ENCODE measurements at regions not wholly inside any gene's neighbourhood (a gene's known extent, or its start where the extent isn't known, plus 50 kb on each side); places are given as distances from the start of the nearest gene placed in this dataset.

GRCh38 chr2:217749008-217749407 lies 253.8 kb downstream of the TNS1 start:
- Mint-ChIP-seq H3K27ac (no peak overlapping the region), H3K4me1 (peaks cover 3% of the 10 kb centered on the region; the same call in 2 of the 3 replicates), H3K27me3 (ENCODE audit: insufficient read depth, low read depth, poor library complexity) (peaks cover 5% of the 10 kb centered on the region), H3K36me3 (ENCODE audit: low read depth) (no peaks in the 10 kb centered on the region), H3K9me3 (no peaks in the 10 kb centered on the region; the same call in 2 of the 3 replicates), H3K4me3 (no peak overlapping the region)
- Histone ChIP-seq H3K27ac (ENCODE audit: low read depth) (no peak overlapping the region), H3K9me2 (ENCODE audit: insufficient read depth) (no peaks in the 10 kb centered on the region), H3K4me3 (no peak overlapping the region), H3K4me2 (no peak overlapping the region), H3F3A (replicated peaks; ENCODE audit: low read depth) (no peaks in the 10 kb centered on the region), H3K27me3 (ENCODE audit: insufficient read depth) (no peaks in the 10 kb centered on the region), H3K79me2 (replicated peaks; ENCODE audit: insufficient read depth) (no peaks in the 10 kb centered on the region), H4K20me1 (replicated peaks; ENCODE audit: insufficient read depth) (no peaks in the 10 kb centered on the region), H2AFZ (no peak overlapping the region), H3K4me1 (ENCODE audit: insufficient read depth) (no peaks in the 10 kb centered on the region), H3K36me3 (ENCODE audit: insufficient read depth) (no peaks in the 10 kb centered on the region)
- TF ChIP-seq NANOG (IDR thresholded peaks at IDR 0.05; ENCODE audit: borderline replicate concordance) (no peak), ZNF462 (CRISPR knock-in tag; IDR thresholded peaks at IDR 0.05) (no peak), EZH2 (IDR thresholded peaks at IDR 0.05; ENCODE audit: low read depth, unreplicated experiment) (no peak), POLR2AphosphoS5 (IDR thresholded peaks at IDR 0.05; ENCODE audit: low read depth) (no peak), CREB1 (CRISPR knock-in tag; IDR thresholded peaks at IDR 0.05; ENCODE audit: low read depth) (no peak), ZNF114 (CRISPR knock-in tag; IDR thresholded peaks at IDR 0.05) (no peak), JUNB (IDR thresholded peaks at IDR 0.05; ENCODE audit: unreplicated experiment) (no peak), STAT1 (IDR thresholded peaks at IDR 0.05; ENCODE audit: unreplicated experiment) (no peak), EZH2phosphoT487 (IDR thresholded peaks at IDR 0.05; ENCODE audit: unreplicated experiment) (no peak), ZNF331 (CRISPR knock-in tag; IDR thresholded peaks at IDR 0.05; ENCODE audit: low read depth) (no peak)
- TF ChIP-seq, protein P1, sequence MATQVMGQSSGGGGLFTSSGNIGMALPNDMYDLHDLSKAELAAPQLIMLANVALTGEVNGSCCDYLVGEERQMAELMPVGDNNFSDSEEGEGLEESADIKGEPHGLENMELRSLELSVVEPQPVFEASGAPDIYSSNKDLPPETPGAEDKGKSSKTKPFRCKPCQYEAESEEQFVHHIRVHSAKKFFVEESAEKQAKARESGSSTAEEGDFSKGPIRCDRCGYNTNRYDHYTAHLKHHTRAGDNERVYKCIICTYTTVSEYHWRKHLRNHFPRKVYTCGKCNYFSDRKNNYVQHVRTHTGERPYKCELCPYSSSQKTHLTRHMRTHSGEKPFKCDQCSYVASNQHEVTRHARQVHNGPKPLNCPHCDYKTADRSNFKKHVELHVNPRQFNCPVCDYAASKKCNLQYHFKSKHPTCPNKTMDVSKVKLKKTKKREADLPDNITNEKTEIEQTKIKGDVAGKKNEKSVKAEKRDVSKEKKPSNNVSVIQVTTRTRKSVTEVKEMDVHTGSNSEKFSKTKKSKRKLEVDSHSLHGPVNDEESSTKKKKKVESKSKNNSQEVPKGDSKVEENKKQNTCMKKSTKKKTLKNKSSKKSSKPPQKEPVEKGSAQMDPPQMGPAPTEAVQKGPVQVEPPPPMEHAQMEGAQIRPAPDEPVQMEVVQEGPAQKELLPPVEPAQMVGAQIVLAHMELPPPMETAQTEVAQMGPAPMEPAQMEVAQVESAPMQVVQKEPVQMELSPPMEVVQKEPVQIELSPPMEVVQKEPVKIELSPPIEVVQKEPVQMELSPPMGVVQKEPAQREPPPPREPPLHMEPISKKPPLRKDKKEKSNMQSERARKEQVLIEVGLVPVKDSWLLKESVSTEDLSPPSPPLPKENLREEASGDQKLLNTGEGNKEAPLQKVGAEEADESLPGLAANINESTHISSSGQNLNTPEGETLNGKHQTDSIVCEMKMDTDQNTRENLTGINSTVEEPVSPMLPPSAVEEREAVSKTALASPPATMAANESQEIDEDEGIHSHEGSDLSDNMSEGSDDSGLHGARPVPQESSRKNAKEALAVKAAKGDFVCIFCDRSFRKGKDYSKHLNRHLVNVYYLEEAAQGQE (IDR thresholded peaks at IDR 0.05; ENCODE audit: unreplicated experiment), result no peak
- TF ChIP-seq, protein P2, sequence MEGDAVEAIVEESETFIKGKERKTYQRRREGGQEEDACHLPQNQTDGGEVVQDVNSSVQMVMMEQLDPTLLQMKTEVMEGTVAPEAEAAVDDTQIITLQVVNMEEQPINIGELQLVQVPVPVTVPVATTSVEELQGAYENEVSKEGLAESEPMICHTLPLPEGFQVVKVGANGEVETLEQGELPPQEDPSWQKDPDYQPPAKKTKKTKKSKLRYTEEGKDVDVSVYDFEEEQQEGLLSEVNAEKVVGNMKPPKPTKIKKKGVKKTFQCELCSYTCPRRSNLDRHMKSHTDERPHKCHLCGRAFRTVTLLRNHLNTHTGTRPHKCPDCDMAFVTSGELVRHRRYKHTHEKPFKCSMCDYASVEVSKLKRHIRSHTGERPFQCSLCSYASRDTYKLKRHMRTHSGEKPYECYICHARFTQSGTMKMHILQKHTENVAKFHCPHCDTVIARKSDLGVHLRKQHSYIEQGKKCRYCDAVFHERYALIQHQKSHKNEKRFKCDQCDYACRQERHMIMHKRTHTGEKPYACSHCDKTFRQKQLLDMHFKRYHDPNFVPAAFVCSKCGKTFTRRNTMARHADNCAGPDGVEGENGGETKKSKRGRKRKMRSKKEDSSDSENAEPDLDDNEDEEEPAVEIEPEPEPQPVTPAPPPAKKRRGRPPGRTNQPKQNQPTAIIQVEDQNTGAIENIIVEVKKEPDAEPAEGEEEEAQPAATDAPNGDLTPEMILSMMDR (conservative IDR thresholded peaks at IDR 0.05; ENCODE audit: low read depth in 2 of 2), result no peak
- TF ChIP-seq, protein P3, sequence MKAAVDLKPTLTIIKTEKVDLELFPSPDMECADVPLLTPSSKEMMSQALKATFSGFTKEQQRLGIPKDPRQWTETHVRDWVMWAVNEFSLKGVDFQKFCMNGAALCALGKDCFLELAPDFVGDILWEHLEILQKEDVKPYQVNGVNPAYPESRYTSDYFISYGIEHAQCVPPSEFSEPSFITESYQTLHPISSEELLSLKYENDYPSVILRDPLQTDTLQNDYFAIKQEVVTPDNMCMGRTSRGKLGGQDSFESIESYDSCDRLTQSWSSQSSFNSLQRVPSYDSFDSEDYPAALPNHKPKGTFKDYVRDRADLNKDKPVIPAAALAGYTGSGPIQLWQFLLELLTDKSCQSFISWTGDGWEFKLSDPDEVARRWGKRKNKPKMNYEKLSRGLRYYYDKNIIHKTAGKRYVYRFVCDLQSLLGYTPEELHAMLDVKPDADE (IDR thresholded peaks at IDR 0.05), result no peak
- ATAC-seq (no peak), DNase-seq (ENCODE audit: low spot score) (no peak)
